ENCODE measurements at regions not wholly inside any gene's neighbourhood (a gene's known extent, or its start where the extent isn't known, plus 50 kb on each side); places are given as distances from the start of the nearest gene placed in this dataset.

DNA sequence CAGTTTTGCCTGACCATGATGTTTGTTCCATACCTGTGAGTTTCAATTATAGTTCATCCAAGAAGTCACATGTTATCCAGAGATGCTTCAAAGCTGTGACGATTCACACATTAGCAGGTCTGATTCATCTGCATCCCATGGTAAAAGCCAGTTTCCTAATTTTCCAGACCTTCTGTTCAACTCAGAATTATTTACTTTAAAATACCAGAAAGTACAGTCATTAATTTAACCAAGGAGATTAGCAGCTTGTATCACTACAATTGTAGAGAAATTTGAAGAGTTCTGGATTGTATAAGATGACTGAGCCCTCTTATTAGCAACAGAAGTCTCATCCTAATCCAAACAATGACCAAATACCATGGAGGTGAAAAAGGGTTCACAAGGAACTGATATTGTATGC, 76.1 kb upstream of the THBS1 start:
- 73% methylated on average over 1 of the region's 1 CpG for WGBS (ENCODE audit: low lambda C conversion rate)
- Histone ChIP-seq H3K4me1 (ENCODE audit: insufficient read depth, low read length) (no peaks in the 10 kb centered on the region), H2AFZ (ENCODE audit: low read length) (no peak overlapping the region), H3K4me2 (ENCODE audit: low read depth, low read length) (no peak overlapping the region), H3K4me3 (replicated peaks in 1 of 3; ENCODE audit: insufficient read depth in 1 of 3, low read depth in 2 of 3, low read length in 3 of 3) (no peak overlapping the region), H3K27me3 (ENCODE audit: control insufficient read depth in 1 of 2, insufficient read depth in 2 of 2, low read length in 2 of 2) (peaks cover 0 to 9% of the 10 kb centered on the region in 2 experiments; a peak in 3 of 5 replicates), H3K27ac (ENCODE audit: extremely low read length, insufficient read depth, low read length) (no peak overlapping the region), H4K20me1 (ENCODE audit: insufficient read depth, low read length) (no peaks in the 10 kb centered on the region), H3K9ac (ENCODE audit: insufficient read depth, low read depth, low read length) (no peak overlapping the region), H3K79me2 (ENCODE audit: insufficient read depth, low read length) (no peaks in the 10 kb centered on the region), H3K9me3 (ENCODE audit: low read length) (no peaks in the 10 kb centered on the region), H3K36me3 (replicated peaks in 1 of 2; ENCODE audit: control insufficient read depth in 1 of 2, insufficient read depth in 2 of 2, low read length in 2 of 2) (no peaks in the 10 kb centered on the region)
- POLR2A ChIA-PET, result no interaction called here
- intact Hi-C loops (cut with micrococcal nuclease; ENCODE audit: unreplicated experiment) (no loop called here), in situ Hi-C loops (cut with HindIII; ENCODE audit: extremely low pct_ligation_motif_present, low pct_unique_long_range_greater_than_20kb) (no loop called here)
- DNase-seq (ENCODE audit: low spot score), result no peak
- CTCF ChIA-PET (ENCODE audit: low intra/inter-chr PET ratio, low total read pairs), result no interaction called here
- ATAC-seq, result no peak
- no TSS peak for BruUV-seq (replicated peaks)
- no peak for FAIRE-seq
- no peak for TF ChIP-seq SRSF9 (IDR thresholded peaks at IDR 0.05; ENCODE audit: borderline replicate concordance, insufficient read depth, low read depth, low read length, poor library complexity, severe bottlenecking)
- TF ChIP-seq SRSF4 (IDR thresholded peaks at IDR 0.05; ENCODE audit: low read depth, low read length, poor library complexity, severe bottlenecking), result no peak
- no peak for TF ChIP-seq ZNF331 (CRISPR knock-in tag; IDR thresholded peaks at IDR 0.05)
- TF ChIP-seq ZNF468 (CRISPR knock-in tag; IDR thresholded peaks at IDR 0.05), result no peak
- TF ChIP-seq, protein P1, sequence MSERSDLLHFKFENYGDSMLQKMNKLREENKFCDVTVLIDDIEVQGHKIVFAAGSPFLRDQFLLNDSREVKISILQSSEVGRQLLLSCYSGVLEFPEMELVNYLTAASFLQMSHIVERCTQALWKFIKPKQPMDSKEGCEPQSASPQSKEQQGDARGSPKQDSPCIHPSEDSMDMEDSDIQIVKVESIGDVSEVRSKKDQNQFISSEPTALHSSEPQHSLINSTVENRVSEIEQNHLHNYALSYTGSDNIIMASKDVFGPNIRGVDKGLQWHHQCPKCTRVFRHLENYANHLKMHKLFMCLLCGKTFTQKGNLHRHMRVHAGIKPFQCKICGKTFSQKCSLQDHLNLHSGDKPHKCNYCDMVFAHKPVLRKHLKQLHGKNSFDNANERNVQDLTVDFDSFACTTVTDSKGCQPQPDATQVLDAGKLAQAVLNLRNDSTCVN (CRISPR knock-in tag; IDR thresholded peaks at IDR 0.05; ENCODE audit: borderline replicate concordance), result no peak
- TF ChIP-seq, protein P2, sequence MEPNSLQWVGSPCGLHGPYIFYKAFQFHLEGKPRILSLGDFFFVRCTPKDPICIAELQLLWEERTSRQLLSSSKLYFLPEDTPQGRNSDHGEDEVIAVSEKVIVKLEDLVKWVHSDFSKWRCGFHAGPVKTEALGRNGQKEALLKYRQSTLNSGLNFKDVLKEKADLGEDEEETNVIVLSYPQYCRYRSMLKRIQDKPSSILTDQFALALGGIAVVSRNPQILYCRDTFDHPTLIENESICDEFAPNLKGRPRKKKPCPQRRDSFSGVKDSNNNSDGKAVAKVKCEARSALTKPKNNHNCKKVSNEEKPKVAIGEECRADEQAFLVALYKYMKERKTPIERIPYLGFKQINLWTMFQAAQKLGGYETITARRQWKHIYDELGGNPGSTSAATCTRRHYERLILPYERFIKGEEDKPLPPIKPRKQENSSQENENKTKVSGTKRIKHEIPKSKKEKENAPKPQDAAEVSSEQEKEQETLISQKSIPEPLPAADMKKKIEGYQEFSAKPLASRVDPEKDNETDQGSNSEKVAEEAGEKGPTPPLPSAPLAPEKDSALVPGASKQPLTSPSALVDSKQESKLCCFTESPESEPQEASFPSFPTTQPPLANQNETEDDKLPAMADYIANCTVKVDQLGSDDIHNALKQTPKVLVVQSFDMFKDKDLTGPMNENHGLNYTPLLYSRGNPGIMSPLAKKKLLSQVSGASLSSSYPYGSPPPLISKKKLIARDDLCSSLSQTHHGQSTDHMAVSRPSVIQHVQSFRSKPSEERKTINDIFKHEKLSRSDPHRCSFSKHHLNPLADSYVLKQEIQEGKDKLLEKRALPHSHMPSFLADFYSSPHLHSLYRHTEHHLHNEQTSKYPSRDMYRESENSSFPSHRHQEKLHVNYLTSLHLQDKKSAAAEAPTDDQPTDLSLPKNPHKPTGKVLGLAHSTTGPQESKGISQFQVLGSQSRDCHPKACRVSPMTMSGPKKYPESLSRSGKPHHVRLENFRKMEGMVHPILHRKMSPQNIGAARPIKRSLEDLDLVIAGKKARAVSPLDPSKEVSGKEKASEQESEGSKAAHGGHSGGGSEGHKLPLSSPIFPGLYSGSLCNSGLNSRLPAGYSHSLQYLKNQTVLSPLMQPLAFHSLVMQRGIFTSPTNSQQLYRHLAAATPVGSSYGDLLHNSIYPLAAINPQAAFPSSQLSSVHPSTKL (CRISPR knock-in tag; IDR thresholded peaks at IDR 0.05), result no peak
- no peak for TF ChIP-seq PRPF4 (IDR thresholded peaks at IDR 0.05; ENCODE audit: low read depth, low read length, poor library complexity, severe bottlenecking)
- TF ChIP-seq CEBPB (IDR thresholded peaks at IDR 0.05; ENCODE audit: borderline replicate concordance, low read depth, low read length), result no peak
- TF ChIP-seq, protein P3, sequence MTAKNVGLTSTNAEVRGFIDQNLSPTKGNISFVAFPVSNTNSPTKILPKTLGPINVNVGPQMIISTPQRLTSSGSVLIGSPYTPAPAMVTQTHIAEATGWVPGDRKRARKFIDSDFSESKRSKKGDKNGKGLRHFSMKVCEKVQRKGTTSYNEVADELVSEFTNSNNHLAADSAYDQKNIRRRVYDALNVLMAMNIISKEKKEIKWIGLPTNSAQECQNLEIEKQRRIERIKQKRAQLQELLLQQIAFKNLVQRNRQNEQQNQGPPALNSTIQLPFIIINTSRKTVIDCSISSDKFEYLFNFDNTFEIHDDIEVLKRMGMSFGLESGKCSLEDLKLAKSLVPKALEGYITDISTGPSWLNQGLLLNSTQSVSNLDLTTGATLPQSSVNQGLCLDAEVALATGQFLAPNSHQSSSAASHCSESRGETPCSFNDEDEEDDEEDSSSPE (CRISPR knock-in tag; IDR thresholded peaks at IDR 0.05), result no peak
- no peak for TF ChIP-seq ZNF816 (CRISPR knock-in tag; IDR thresholded peaks at IDR 0.05; ENCODE audit: borderline replicate concordance)
- no peak for TF ChIP-seq NFKBIZ (CRISPR knock-in tag; IDR thresholded peaks at IDR 0.05)
- TF ChIP-seq, protein P4, sequence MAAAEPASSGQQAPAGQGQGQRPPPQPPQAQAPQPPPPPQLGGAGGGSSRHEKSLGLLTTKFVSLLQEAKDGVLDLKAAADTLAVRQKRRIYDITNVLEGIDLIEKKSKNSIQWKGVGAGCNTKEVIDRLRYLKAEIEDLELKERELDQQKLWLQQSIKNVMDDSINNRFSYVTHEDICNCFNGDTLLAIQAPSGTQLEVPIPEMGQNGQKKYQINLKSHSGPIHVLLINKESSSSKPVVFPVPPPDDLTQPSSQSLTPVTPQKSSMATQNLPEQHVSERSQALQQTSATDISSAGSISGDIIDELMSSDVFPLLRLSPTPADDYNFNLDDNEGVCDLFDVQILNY (CRISPR knock-in tag; conservative IDR thresholded peaks at IDR 0.05), result no peak
- TF ChIP-seq STAG1 (CRISPR knock-in tag; IDR thresholded peaks at IDR 0.05), result no peak
- no peak for TF ChIP-seq HDAC6 (IDR thresholded peaks at IDR 0.05; ENCODE audit: low read depth, low read length)
- TF ChIP-seq, protein P5, sequence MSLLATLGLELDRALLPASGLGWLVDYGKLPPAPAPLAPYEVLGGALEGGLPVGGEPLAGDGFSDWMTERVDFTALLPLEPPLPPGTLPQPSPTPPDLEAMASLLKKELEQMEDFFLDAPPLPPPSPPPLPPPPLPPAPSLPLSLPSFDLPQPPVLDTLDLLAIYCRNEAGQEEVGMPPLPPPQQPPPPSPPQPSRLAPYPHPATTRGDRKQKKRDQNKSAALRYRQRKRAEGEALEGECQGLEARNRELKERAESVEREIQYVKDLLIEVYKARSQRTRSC (CRISPR knock-in tag; IDR thresholded peaks at IDR 0.05; ENCODE audit: low read depth), result no peak
